Breast epithelium (tissue), 4 donors: ENCODE measurements at regions not wholly inside any gene's neighbourhood (a gene's known extent, or its start where the extent isn't known, plus 50 kb on each side); places are given as distances from the start of the nearest gene placed in this dataset.

ENCODE experiments used
- DNase-seq, 2 donors: peaks; one replicate each; pipeline ENCODE4 v3.0.0-alpha.2; 2019; ENCODE audit warnings: low spot score in 2 of 2
- H3K27ac ChIP-seq, 2 donors: fragments of 200-600 bp; sonication (generic) in 1 of 2; one replicate each; pipeline ENCODE4 v1.5.1; 2016 to 2019; ENCODE audit warnings: mild to moderate bottlenecking in 1 of 2
- H3K27me3 ChIP-seq, 2 donors: fragments of 200-600 bp; sonication (generic) in 1 of 2; one replicate each; pipeline versions ENCODE4 v1.5.1 to v1.6.0; 2017 to 2019; ENCODE audit warnings: control low read depth in 1 of 2, mild to moderate bottlenecking in 1 of 2
- H3K36me3 ChIP-seq: fragments of 200-600 bp; one replicate; pipeline ENCODE4 v1.5.1; 2019
- H3K4me1 ChIP-seq, 2 donors: fragments of 200-600 bp; sonication (generic); one replicate each; pipeline ENCODE4 v1.5.1; 2016 to 2019; ENCODE audit warnings: control low read depth in 1 of 2
- H3K4me3 ChIP-seq, 3 donors: fragments of 200-600 bp; sonication (generic); 1 replicate in 2 of 3; 2 replicates in 1 of 3; pipeline ENCODE4 v1.5.1; 2016 to 2019; ENCODE audit warnings: mild to moderate bottlenecking in 3 of 3, moderate library complexity in 2 of 3
- H3K9me3 ChIP-seq, 2 donors: fragments of 200-600 bp; sonication (generic) in 1 of 2; one replicate each; pipeline ENCODE4 v1.5.1; 2016 to 2019; ENCODE audit warnings: control low read depth in 1 of 2
- CTCF ChIP-seq, 3 donors: fragments of 450-650 bp; IDR thresholded peaks; one replicate each; pipeline ENCODE4 v1.5.1; 2016 to 2017; ENCODE audit warnings: antibody characterized with exemption in 3 of 3, mild to moderate bottlenecking in 3 of 3, moderate library complexity in 3 of 3
- POLR2A ChIP-seq: fragments of 450-650 bp; IDR thresholded peaks from one replicate; pipeline ENCODE4 v1.6.1; 2016; ENCODE audit warnings: antibody characterized with exemption, mild to moderate bottlenecking, moderate library complexity
- POLR2AphosphoS5 ChIP-seq, 3 donors: sonication (generic); formaldehyde crosslinking; IDR thresholded peaks; one replicate each; pipeline ENCODE4 v1.6.1; 2017; ENCODE audit warnings: antibody characterized with exemption in 3 of 3
- intact Hi-C: fragments of 100-400 bp; cut with DNase I; formaldehyde crosslinking; loops from one replicate; pipeline ENCODE4 v1.15.1; 2023; ENCODE audit warnings: low total_unique reads

GRCh38 chr9:12065050-12065449, 628.1 kb upstream of the TYRP1 start:
- TF ChIP-seq POLR2A (no peak), POLR2AphosphoS5 (IDR thresholded peaks at IDR 0.05) (peak in 1 of 3 donors; percentile 56), CTCF (IDR thresholded peaks at IDR 0.05) (no peak)
- intact Hi-C loops = no loop called here
- no peaks in the 10 kb centered on the region for H3K27me3 ChIP-seq

GRCh38 chr9:12065686-12066085, 627.5 kb upstream of the TYRP1 start:
- intact Hi-C loops = no loop called here
- Histone ChIP-seq H3K4me3 (no peak overlapping the region), H3K4me1 (no peaks in the 10 kb centered on the region), H3K36me3 (no peaks in the 10 kb centered on the region), H3K27me3 (no peaks in the 10 kb centered on the region), H3K27ac (no peak overlapping the region), H3K9me3 (no peaks in the 10 kb centered on the region)
- TF ChIP-seq CTCF (IDR thresholded peaks at IDR 0.05) = no peak
- TF ChIP-seq POLR2A = no peak
- no peak for TF ChIP-seq POLR2AphosphoS5 (IDR thresholded peaks at IDR 0.05)
- no peak for DNase-seq

More at GRCh38 chr9:12065050-12065449, 628.1 kb upstream of the TYRP1 start:
- no peaks in the 10 kb centered on the region for H3K4me1 ChIP-seq
- H3K36me3 ChIP-seq = no peaks in the 10 kb centered on the region
- H3K9me3 ChIP-seq = no peaks in the 10 kb centered on the region
- no peak for DNase-seq
- no peak overlapping the region for H3K4me3 ChIP-seq
- H3K27ac ChIP-seq = no peak overlapping the region

GRCh38 chr9:12066455-12067035, 626.6 kb upstream of the TYRP1 start:
- Histone ChIP-seq H3K4me3 (no peak overlapping the region), H3K27ac (no peak overlapping the region), H3K9me3 (no peaks in the 10 kb centered on the region), H3K27me3 (no peaks in the 10 kb centered on the region), H3K36me3 (no peaks in the 10 kb centered on the region), H3K4me1 (no peaks in the 10 kb centered on the region)
- TF ChIP-seq CTCF (IDR thresholded peaks at IDR 0.05) = no peak
- intact Hi-C loops = no loop called here
- DNase-seq = no peak

GRCh38 chr9:12069366-12069765, 623.8 kb upstream of the TYRP1 start:
- Histone ChIP-seq H3K4me3 (no peak overlapping the region), H3K27me3 (no peaks in the 10 kb centered on the region), H3K27ac (no peak overlapping the region), H3K9me3 (no peaks in the 10 kb centered on the region), H3K36me3 (no peaks in the 10 kb centered on the region), H3K4me1 (no peaks in the 10 kb centered on the region)
- no peak for DNase-seq
- intact Hi-C loops = no loop called here
- TF ChIP-seq POLR2A = no peak

- no peaks in the 10 kb centered on the region for H3K9me3 ChIP-seq
- no peak overlapping the region for H3K27ac ChIP-seq
- H3K4me1 ChIP-seq = no peaks in the 10 kb centered on the region
- no peaks in the 10 kb centered on the region for H3K27me3 ChIP-seq
- no peaks in the 10 kb centered on the region for H3K36me3 ChIP-seq
- no peak for TF ChIP-seq POLR2A
- TF ChIP-seq POLR2AphosphoS5 (IDR thresholded peaks at IDR 0.05) = no peak
- TF ChIP-seq CTCF (IDR thresholded peaks at IDR 0.05) = no peak
- DNase-seq = no peak
- no peak overlapping the region for H3K4me3 ChIP-seq
- intact Hi-C loops = no loop called here
These were observed 607.8 kb upstream of the TYRP1 start for GRCh38 chr9:12085399-12085798.
